HT1080 (cell line): ENCODE measurements at regions not wholly inside any gene's neighbourhood (a gene's known extent, or its start where the extent isn't known, plus 50 kb on each side); places are given as distances from the start of the nearest gene placed in this dataset.
A peak's percentile ranks its signal among the peaks of the same experiment; 100 is the strongest.
"Not testable (repeated sequence)": the region's sequence is repeated elsewhere in the genome, so short reads cannot be mapped to it uniquely, and the experiment has no call there.

Experiments
- DNase-seq: peaks from one replicate; pipeline ENCODE4 v3.0.0-alpha.2; 2015; ENCODE audit warnings: low read depth

GRCh38 chr6:27773542-27774263 is 138.5 kb downstream of the OR2B2 start:
- DNase-seq: not testable (repeated sequence)

- peak; percentile 81 for DNase-seq
Observed at GRCh38 chr6:27772261-27773001, 139.8 kb downstream of the OR2B2 start.

- no peak for DNase-seq
Observed at GRCh38 chr6:27771235-27771634, 141.0 kb downstream of the OR2B2 start.

- no peak for DNase-seq
Observed at GRCh38 chr6:27770724-27771123, 141.5 kb downstream of the OR2B2 start.

- no peak for DNase-seq
Observed at GRCh38 chr6:27768556-27768955, 143.6 kb downstream of the OR2B2 start.

GRCh38 chr6:27767851-27768250 is 144.3 kb downstream of the OR2B2 start:
- DNase-seq: no peak

GRCh38 chr6:27766405-27766804 is 145.8 kb downstream of the OR2B2 start:
- no peak for DNase-seq

GRCh38 chr6:27765028-27765590 is 147.1 kb downstream of the OR2B2 start:
- DNase-seq: no peak

- no peak for DNase-seq
Observed at GRCh38 chr6:27761391-27761790, 150.8 kb downstream of the OR2B2 start.

GRCh38 chr6:27760464-27760863 is 151.7 kb downstream of the OR2B2 start:
- DNase-seq: no peak

GRCh38 chr6:27759930-27760329 is 152.3 kb downstream of the OR2B2 start:
- no peak for DNase-seq

GRCh38 chr6:27758491-27758890 is 153.7 kb downstream of the OR2B2 start:
- no peak for DNase-seq

- no peak for DNase-seq
Observed at GRCh38 chr6:27757307-27757706, 154.9 kb downstream of the OR2B2 start.

- DNase-seq: no peak
Observed at GRCh38 chr6:27755768-27756167, 156.4 kb downstream of the OR2B2 start.

- no peak for DNase-seq
Observed at GRCh38 chr6:27754408-27754782, 157.8 kb downstream of the OR2B2 start.

GRCh38 chr6:27753668-27754407 is 158.4 kb downstream of the OR2B2 start:
- peak; percentile 82 for DNase-seq

GRCh38 chr6:27752038-27752885 is 159.9 kb downstream of the OR2B2 start:
- DNase-seq: peak; percentile 82

GRCh38 chr6:27748661-27749060 is 163.5 kb downstream of the OR2B2 start:
- DNase-seq: no peak

GRCh38 chr6:27747637-27748036 is 164.6 kb downstream of the OR2B2 start:
- no peak for DNase-seq

GRCh38 chr6:27746860-27747259 is 165.3 kb downstream of the OR2B2 start:
- DNase-seq: not testable (repeated sequence)

- DNase-seq: no peak
Observed at GRCh38 chr6:27743787-27744186, 168.4 kb downstream of the OR2B2 start.
